Retina (tissue), 1 donor: ENCODE measurements at regions not wholly inside any gene's neighbourhood (a gene's known extent, or its start where the extent isn't known, plus 50 kb on each side); places are given as distances from the start of the nearest gene placed in this dataset.
A peak's percentile ranks its signal among the peaks of the same experiment; 100 is the strongest.

Experiments
- DNase-seq: peaks from one replicate; pipeline ENCODE4 v3.0.0-alpha.2; 2016

GRCh38 chr11:134481933-134482527, 70.0 kb upstream of the B3GAT1 start:
- peak; percentile 0 for DNase-seq

DNA sequence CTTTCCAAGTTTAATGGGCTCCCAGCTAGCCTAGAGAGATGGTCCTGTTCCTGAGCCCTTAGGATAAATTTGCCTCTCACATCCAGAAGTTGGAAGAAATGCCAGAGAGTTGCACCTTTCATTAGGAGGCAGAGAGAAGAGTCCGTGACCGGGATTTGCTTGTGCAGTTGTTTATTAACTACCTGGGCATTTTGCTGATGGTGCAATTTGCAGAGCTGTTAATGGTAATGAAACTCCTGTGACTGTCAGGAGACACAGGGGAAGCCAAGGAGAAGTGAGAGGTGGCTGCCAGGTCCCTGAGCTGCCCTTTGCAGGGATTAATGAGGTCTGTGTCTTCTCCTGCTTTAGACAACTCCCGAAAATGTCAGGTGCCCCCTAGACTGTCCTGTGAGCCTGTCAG, 69.1 kb upstream of the B3GAT1 start:
- peak; percentile 1 for DNase-seq

DNA sequence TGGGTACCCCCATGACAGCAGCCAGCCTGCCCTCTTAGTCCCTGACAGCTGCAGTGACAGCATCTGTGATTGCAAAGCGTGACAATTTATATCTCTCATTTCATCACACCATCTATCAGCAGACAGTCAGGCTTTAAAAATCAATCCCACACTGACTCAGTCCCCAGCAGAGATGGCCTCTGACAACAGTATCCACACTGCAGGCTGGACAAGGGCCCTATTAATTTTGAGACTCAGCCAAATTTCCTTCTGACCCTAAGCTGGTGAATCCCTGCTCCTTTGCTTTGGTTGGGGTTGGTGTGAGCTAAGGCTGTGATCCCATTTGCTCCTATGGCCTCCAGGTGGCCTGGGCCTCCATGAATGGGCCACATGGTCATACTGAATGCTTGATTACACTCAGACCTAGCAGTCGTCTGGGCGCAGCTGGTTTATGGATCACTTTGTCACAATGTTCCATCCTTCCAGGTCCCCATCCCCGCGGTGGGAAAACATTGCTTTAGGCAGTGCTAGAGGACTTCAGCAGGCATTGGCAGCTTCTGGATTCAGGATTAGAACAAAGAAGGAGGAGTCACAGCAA, 68.2 kb upstream of the B3GAT1 start:
- peak; percentile 70 for DNase-seq

- no peak for DNase-seq
Measured at GRCh38 chr11:134479206-134480135, 67.4 kb upstream of the B3GAT1 start.

DNA sequence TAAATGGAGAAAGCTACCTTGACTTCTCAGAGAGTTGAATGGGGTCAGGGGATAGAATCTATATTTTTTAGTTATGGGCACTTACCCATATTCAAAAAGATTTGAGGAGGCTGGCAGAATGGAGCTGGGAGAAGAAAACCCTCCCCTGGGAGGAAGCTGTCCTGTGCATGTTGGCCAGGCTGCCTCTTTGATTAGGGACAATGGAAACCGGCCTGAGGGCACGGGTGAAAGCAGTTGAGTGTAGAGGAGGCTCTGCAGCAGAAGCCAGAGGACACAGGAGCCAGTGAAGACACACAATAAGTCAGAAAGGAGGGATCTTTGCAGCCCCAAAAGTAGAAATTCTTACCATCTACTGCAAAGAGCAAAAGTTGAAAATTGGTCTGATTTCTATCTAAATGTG, 66.6 kb upstream of the B3GAT1 start:
- DNase-seq: no peak

DNA sequence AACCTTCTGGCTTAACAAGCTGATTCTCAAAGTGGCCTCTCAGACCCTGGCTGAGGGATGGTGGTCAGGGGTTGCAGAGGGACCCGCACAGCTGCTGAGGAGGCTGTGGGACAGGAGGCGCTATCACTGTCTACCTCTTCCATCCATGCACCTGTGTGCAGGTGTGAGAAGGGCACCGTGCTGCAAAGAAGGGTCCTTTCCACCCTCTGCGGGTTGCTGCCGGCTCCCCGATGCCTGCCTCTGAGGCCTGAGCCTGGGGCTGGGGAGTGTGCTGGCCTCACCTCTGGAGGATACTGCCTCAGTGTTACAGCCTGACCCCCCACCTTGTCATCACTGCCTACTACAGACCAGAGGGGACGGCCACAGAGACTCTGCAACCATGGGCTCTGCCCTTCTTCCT, 66.1 kb upstream of the B3GAT1 start:
- no peak for DNase-seq

GRCh38 chr11:134477486-134477885, 65.4 kb upstream of the B3GAT1 start:
- no peak for DNase-seq

DNA sequence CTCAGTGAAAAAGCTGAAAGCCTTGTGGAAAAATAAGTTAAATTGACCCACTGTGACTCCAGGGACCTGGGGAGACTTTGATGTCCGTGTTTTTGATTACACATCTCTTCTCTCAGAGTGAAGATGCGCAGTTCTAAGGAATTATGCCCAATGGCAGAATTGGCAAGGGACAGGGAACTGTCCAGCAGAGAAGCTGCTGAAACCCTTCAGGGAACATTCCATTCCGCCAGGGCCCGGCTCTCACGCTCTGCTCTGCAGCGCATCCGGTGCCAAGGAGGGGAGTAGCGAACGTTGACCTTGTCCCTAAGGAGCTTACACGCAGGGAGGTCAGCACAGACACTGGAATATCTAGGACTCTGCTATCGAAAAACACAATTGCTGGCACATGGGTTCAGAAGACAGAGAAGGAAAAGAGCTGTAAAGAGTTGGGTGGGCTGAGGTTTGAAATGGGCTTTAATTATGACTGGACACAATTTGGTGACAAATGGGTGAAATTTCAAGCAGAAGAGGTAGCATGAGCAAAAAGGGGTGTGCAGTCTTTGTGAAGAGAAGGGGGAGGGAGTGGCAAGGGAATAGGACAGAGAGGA, 64.5 kb upstream of the B3GAT1 start:
- DNase-seq: peak; percentile 60

DNA sequence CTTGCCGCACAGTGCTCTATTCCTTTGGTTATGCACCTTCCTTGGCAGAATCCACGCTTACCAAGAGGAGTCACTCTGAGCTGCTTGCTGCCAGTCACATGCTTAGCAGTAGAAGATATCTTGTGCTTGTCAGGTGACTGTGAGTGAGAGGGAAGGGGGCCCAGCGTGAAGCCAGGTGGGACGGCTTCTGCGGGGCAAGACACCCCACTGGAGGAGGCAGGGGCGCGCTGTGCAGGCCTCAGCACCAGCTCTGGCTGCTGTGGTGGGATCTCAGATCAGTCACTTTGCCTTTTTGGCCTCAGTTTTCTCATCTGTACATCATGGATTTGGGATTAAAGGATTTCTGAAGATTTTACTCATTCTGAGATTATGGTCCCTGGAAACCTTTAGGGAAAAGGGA, 63.9 kb upstream of the B3GAT1 start:
- DNase-seq: no peak

DNA sequence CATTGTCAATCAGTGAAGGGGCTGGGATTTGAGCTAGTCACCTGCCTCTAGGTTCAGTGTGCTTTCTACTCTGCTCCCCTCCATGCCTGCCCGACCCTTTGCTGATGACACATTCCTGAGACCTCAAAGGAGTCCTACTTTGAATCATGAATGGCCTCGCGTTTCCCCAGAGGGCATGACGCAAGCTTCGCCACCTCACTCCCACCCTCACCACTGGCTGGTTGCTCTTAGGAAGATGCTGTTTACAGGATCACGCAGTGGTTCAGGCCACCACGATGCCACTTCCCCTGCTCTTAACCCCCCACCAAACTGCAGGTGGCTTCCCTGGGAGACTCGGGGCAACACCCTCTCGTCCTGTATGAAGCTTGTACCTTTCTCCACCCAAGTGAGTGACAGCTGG, 62.9 kb upstream of the B3GAT1 start:
- DNase-seq: no peak

GRCh38 chr11:134474070-134474860, 62.2 kb upstream of the B3GAT1 start:
- no peak for DNase-seq

DNA sequence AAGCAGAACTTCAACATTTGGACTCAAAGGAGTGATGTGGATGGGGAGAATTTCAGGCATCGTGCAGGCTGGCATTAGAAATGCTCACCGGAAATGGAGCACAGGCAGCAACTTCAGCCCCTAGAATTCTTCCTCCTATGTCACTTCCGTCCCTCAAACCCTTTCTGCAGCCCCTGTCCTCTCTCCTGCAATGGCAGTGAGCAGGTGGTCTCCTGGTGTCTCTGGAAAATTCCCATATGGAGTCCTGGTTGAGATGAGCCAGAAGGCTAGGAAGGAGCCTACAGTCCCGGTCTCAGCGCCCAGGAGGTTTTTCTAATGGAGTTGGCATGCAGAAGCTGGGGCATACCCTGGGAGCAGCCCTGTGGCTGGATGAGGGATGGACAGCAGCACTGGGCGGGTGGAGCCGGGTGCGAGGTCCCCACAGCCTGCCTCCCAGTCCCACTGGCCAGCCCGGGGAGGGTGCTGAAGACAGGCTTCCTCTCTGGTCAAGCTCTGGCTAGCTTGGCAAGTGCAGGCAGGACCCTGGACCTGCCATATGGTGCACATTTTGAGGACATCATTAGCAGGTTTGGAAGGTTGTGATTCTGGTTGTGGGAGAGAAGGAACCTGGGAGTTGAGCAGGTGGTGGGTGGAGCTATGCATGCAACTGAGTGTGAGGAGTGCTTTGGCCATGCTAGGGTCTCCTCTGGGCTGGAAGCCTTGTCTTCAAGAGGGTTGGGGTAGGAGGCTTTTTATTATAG, 59.8 kb upstream of the B3GAT1 start:
- DNase-seq: no peak

- DNase-seq: peak; percentile 69
Measured at GRCh38 chr11:134471087-134471715, 59.2 kb upstream of the B3GAT1 start.

DNA sequence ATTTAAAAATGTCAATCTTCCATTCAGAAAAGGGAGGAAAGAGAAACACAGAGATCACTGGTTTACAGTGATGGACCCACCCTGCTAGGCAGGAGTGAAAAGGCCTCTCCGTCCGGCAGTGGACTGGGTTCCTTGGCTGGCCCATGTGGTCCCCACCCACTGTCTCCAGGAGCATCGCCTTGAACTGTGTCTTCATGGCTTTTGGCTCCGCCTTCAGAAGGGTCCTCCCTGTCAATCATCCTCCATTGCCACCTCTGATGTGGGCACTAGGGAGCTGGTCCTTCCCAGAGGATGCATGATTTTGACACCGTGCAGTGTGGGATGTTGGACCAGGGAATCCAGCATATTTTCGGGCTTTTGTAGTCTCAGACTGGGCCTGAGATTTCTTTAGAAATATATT, 58.2 kb upstream of the B3GAT1 start:
- DNase-seq: no peak

- DNase-seq: no peak
Measured at GRCh38 chr11:134469627-134470026, 57.6 kb upstream of the B3GAT1 start.

DNA sequence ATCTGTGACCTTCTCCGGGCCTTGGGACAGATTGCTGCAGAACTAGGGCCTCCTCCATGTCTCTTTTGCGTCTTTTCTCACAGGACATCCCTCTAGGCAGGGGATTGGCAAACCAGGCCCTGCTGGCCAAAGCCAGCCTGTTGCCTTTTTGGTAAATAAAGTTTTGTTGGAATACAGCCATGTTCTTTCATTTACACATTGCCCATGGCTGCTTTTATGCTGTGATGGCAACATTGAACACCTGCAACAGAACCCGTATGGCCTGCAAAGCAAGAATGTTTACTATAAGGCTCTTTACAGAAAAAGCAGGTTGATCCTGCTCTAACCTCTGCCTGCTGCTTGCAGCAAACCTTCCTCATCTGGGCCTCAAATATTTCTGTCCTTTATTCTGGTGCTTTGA, 56.8 kb upstream of the B3GAT1 start:
- no peak for DNase-seq

GRCh38 chr11:134468081-134468668, 56.1 kb upstream of the B3GAT1 start:
- DNase-seq: no peak

- DNase-seq: no peak
Measured at GRCh38 chr11:134466610-134467567, 54.8 kb upstream of the B3GAT1 start.

- peak; percentile 57 for DNase-seq
Measured at GRCh38 chr11:134466156-134466555, 54.1 kb upstream of the B3GAT1 start.
